Activated B cell treated with CpG ODN at 0.5 μM for 24 hours (primary cell): ENCODE measurements at regions not wholly inside any gene's neighbourhood (a gene's known extent, or its start where the extent isn't known, plus 50 kb on each side); places are given as distances from the start of the nearest gene placed in this dataset.

Experiments used
- ATAC-seq: fragments of 200-7000 bp; cut with Tn5 transposase; one replicate; pipeline ENCODE4 v1.10.0; 2021; ENCODE audit warnings: low read depth, mild to moderate bottlenecking, moderate library complexity
- CTCF ChIA-PET: fragments of 350-600 bp; sonication (Branson Sonifier 250); formaldehyde crosslinking; loops from one replicate; lab custom pipeline; 2021; ENCODE audit warnings: antibody characterized with exemption; lab: Charles Lee
- POLR2A ChIA-PET: fragments of 350-600 bp; sonication (Branson Sonifier 250); formaldehyde crosslinking; loops from one replicate; lab custom pipeline; 2021; ENCODE audit warnings: antibody characterized with exemption; lab: Charles Lee
- DNase-seq: peaks from one replicate; pipeline ENCODE4 v3.0.0; 2022
- H3K27ac Mint-ChIP-seq: one replicate; pipeline ENCODE4 v1.8.0; 2020; ENCODE audit warnings: mixed read lengths
- H3K27me3 Mint-ChIP-seq: one replicate; pipeline ENCODE4 v1.8.0; 2021; ENCODE audit warnings: mixed read lengths
- H3K36me3 Mint-ChIP-seq: one replicate; pipeline ENCODE4 v1.8.0; 2021; ENCODE audit warnings: low read depth, mixed read lengths
- H3K4me1 Mint-ChIP-seq: one replicate; pipeline ENCODE4 v1.8.0; 2021; ENCODE audit warnings: mixed read lengths
- H3K4me3 Mint-ChIP-seq: one replicate; pipeline ENCODE4 v1.8.0; 2020; ENCODE audit warnings: mild to moderate bottlenecking, mixed read lengths
- H3K9me3 Mint-ChIP-seq: one replicate; pipeline ENCODE4 v1.8.0; 2020; ENCODE audit warnings: mixed read lengths
- CTCF ChIP-seq: fragments of 200-600 bp; IDR thresholded peaks from one replicate; pipeline ENCODE4 v1.8.0; 2022; ENCODE audit warnings: antibody characterized with exemption, mild to moderate bottlenecking
- intact Hi-C: fragments of 100-400 bp; cut with micrococcal nuclease; formaldehyde crosslinking; loops from one replicate; pipeline ENCODE4 v1.15.1; 2024

- TF ChIP-seq CTCF, result no peak
- no peak for ATAC-seq
- Mint-ChIP-seq H3K4me1 (no peaks in the 10 kb centered on the region), H3K27ac (no peak overlapping the region), H3K27me3 (no peaks in the 10 kb centered on the region), H3K9me3 (peaks cover 4% of the 10 kb centered on the region), H3K36me3 (no peaks in the 10 kb centered on the region), H3K4me3 (no peak overlapping the region)
- POLR2A ChIA-PET, result no interaction called here
- intact Hi-C loops, result no loop called here
- CTCF ChIA-PET, result no interaction called here
- DNase-seq, result no peak
These were observed 719.1 kb upstream of the ANO3 start for GRCh38 chr11:25612806-25613205.

GRCh38 chr11:25613451-25613850, 718.5 kb upstream of the ANO3 start:
- H3K27ac Mint-ChIP-seq, result no peak overlapping the region
- POLR2A ChIA-PET, result no interaction called here
- no peak for TF ChIP-seq CTCF
- DNase-seq, result no peak
- CTCF ChIA-PET, result no interaction called here
- ATAC-seq, result no peak
- H3K4me3 Mint-ChIP-seq, result no peak overlapping the region
- no peaks in the 10 kb centered on the region for H3K36me3 Mint-ChIP-seq
- no peaks in the 10 kb centered on the region for H3K27me3 Mint-ChIP-seq
- peaks cover 4% of the 10 kb centered on the region for H3K9me3 Mint-ChIP-seq
- no peaks in the 10 kb centered on the region for H3K4me1 Mint-ChIP-seq
- intact Hi-C loops, result no loop called here

GRCh38 chr11:25613865-25614264, 718.1 kb upstream of the ANO3 start:
- H3K4me1 Mint-ChIP-seq, result no peaks in the 10 kb centered on the region
- H3K27me3 Mint-ChIP-seq, result no peaks in the 10 kb centered on the region
- ATAC-seq (no peak), DNase-seq (no peak)
- TF ChIP-seq CTCF, result no peak
- intact Hi-C loops, result no loop called here
- peaks cover 4% of the 10 kb centered on the region for H3K9me3 Mint-ChIP-seq
- ChIA-PET POLR2A (no interaction called here), CTCF (no interaction called here)
- no peak overlapping the region for H3K27ac Mint-ChIP-seq
- no peaks in the 10 kb centered on the region for H3K36me3 Mint-ChIP-seq
- H3K4me3 Mint-ChIP-seq, result no peak overlapping the region

GRCh38 chr11:25615069-25615468, 716.9 kb upstream of the ANO3 start:
- no peaks in the 10 kb centered on the region for H3K4me1 Mint-ChIP-seq
- H3K36me3 Mint-ChIP-seq, result no peaks in the 10 kb centered on the region
- ATAC-seq, result no peak
- no peak for TF ChIP-seq CTCF
- CTCF ChIA-PET, result no interaction called here
- no peaks in the 10 kb centered on the region for H3K27me3 Mint-ChIP-seq
- no peak for DNase-seq
- H3K27ac Mint-ChIP-seq, result no peak overlapping the region
- intact Hi-C loops, result no loop called here
- H3K4me3 Mint-ChIP-seq, result no peak overlapping the region
- H3K9me3 Mint-ChIP-seq, result peaks cover 4% of the 10 kb centered on the region
- POLR2A ChIA-PET, result no interaction called here

DNA sequence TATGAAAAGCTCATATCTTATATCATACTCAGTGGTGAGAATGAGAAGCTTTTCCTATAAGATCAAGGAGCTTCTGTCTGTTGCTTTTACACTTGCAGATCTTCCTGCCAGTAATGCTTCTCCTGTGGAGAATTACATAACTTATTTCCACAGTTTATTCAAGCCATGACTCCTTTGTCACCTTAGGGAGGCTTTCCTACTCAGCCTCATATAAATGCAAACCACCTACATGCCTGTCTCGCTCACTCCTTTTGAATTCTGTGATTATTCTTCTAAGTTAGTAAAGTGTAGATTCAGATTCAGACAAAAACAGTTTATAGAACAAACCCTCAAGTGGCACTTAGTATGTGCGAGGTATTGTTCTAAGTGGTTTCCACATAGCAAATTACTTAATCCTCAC, 716.1 kb upstream of the ANO3 start:
- intact Hi-C loops, result no loop called here
- TF ChIP-seq CTCF, result no peak
- ATAC-seq (no peak), DNase-seq (no peak)
- Mint-ChIP-seq H3K9me3 (peaks cover 4% of the 10 kb centered on the region), H3K4me3 (no peak overlapping the region), H3K4me1 (no peaks in the 10 kb centered on the region), H3K36me3 (no peaks in the 10 kb centered on the region), H3K27ac (no peak overlapping the region), H3K27me3 (no peaks in the 10 kb centered on the region)
- CTCF ChIA-PET, result no interaction called here
- POLR2A ChIA-PET, result no interaction called here
